Activated naive CD8-positive, alpha-beta T cell treated with anti-CD3 and anti-CD28 coated beads, Interleukin-2, amount 10 ng/mL, durations not matched to agents 7 days and 5 days (primary cell): ENCODE measurements at regions not wholly inside any gene's neighbourhood (a gene's known extent, or its start where the extent isn't known, plus 50 kb on each side); places are given as distances from the start of the nearest gene placed in this dataset.

Experiments
- ATAC-seq: fragments of 150-1000 bp; cut with Tn5 transposase; one replicate; pipeline ENCODE4 v1.10.0; 2021; ENCODE audit warnings: low read depth, moderate library complexity
- POLR2A ChIA-PET: fragments of 350-600 bp; sonication (Branson Sonifier 250); formaldehyde crosslinking; loops from one replicate; lab custom pipeline; 2021; ENCODE audit warnings: antibody characterized with exemption; lab: Charles Lee
- DNase-seq: peaks from one replicate; pipeline ENCODE4 v3.0.0; 2021
- H3K27ac Mint-ChIP-seq: one replicate; pipeline ENCODE4 v1.8.0; 2022; ENCODE audit warnings: mild to moderate bottlenecking, mixed read lengths
- H3K27me3 Mint-ChIP-seq: one replicate; pipeline ENCODE4 v1.8.0; 2022; ENCODE audit warnings: mild to moderate bottlenecking, moderate library complexity, mixed read lengths
- H3K36me3 Mint-ChIP-seq: one replicate; pipeline ENCODE4 v1.8.0; 2021; ENCODE audit warnings: mild to moderate bottlenecking, mixed read lengths
- H3K4me1 Mint-ChIP-seq: one replicate; pipeline ENCODE4 v1.8.0; 2021; ENCODE audit warnings: mixed read lengths
- H3K4me3 Mint-ChIP-seq: one replicate; pipeline ENCODE4 v1.8.0; 2022; ENCODE audit warnings: mild to moderate bottlenecking, moderate library complexity, mixed read lengths
- H3K9me3 Mint-ChIP-seq: one replicate; pipeline ENCODE4 v1.8.0; 2021; ENCODE audit warnings: mixed read lengths

- POLR2A ChIA-PET: no interaction called here
- ATAC-seq: no peak
- no peak for DNase-seq
- H3K27ac Mint-ChIP-seq: no peak overlapping the region
- peaks cover 1% of the 10 kb centered on the region for H3K36me3 Mint-ChIP-seq
- H3K27me3 Mint-ChIP-seq: peaks cover 3% of the 10 kb centered on the region
- H3K4me1 Mint-ChIP-seq: peaks cover 4% of the 10 kb centered on the region
- H3K9me3 Mint-ChIP-seq: no peaks in the 10 kb centered on the region
- no peak overlapping the region for H3K4me3 Mint-ChIP-seq
Observed at GRCh38 chr13:40172878-40173277, 493.6 kb downstream of the FOXO1 start.

GRCh38 chr13:40175639-40176038 is 490.8 kb downstream of the FOXO1 start:
- Mint-ChIP-seq H3K27ac (no peak overlapping the region), H3K27me3 (no peaks in the 10 kb centered on the region), H3K4me3 (no peak overlapping the region), H3K36me3 (peaks cover 6% of the 10 kb centered on the region), H3K9me3 (no peaks in the 10 kb centered on the region), H3K4me1 (peaks cover 14% of the 10 kb centered on the region)
- DNase-seq (no peak), ATAC-seq (no peak)
- POLR2A ChIA-PET: interaction anchor here (3.1 kb wide), 1 partner anchor 11 kb away, joined by 12 read pairs; no protein-coding TSS in a partner anchor

- Mint-ChIP-seq H3K9me3 (no peaks in the 10 kb centered on the region), H3K4me3 (no peak overlapping the region), H3K4me1 (peaks cover 10% of the 10 kb centered on the region), H3K27ac (no peak overlapping the region), H3K27me3 (no peaks in the 10 kb centered on the region), H3K36me3 (peaks cover 6% of the 10 kb centered on the region)
- DNase-seq (no peak), ATAC-seq (no peak)
- POLR2A ChIA-PET: interaction anchor here (3.1 kb wide), 1 partner anchor 11 kb away, joined by 12 read pairs; no protein-coding TSS in a partner anchor
Observed at GRCh38 chr13:40176242-40176641, 490.2 kb downstream of the FOXO1 start.

GRCh38 chr13:40178130-40178529 is 488.3 kb downstream of the FOXO1 start:
- ATAC-seq: peak; percentile 47
- H3K9me3 Mint-ChIP-seq: no peaks in the 10 kb centered on the region
- peaks cover 8% of the 10 kb centered on the region for H3K36me3 Mint-ChIP-seq
- H3K4me1 Mint-ChIP-seq: peaks cover 14% of the 10 kb centered on the region
- H3K4me3 Mint-ChIP-seq: no peak overlapping the region
- H3K27me3 Mint-ChIP-seq: no peaks in the 10 kb centered on the region
- POLR2A ChIA-PET: interaction anchor here (1.4 to 3.1 kb wide), 2 partner anchors 9 to 30 kb away, joined by 3 to 12 read pairs; no protein-coding TSS in a partner anchor
- DNase-seq: no peak
- H3K27ac Mint-ChIP-seq: no peak overlapping the region

- no peak for ATAC-seq
- H3K4me1 Mint-ChIP-seq: peaks cover 16% of the 10 kb centered on the region
- peak overlapping the region; percentile 72 for H3K27ac Mint-ChIP-seq
- H3K9me3 Mint-ChIP-seq: peaks cover 1% of the 10 kb centered on the region
- no peak for DNase-seq
- H3K4me3 Mint-ChIP-seq: no peak overlapping the region
- POLR2A ChIA-PET: interaction anchor here (1.4 kb wide), 1 partner anchor 32 kb away, joined by 3 read pairs; no protein-coding TSS in a partner anchor
- no peaks in the 10 kb centered on the region for H3K27me3 Mint-ChIP-seq
- H3K36me3 Mint-ChIP-seq: peaks cover 17% of the 10 kb centered on the region
Observed at GRCh38 chr13:40179445-40180281, 486.8 kb downstream of the FOXO1 start.

GRCh38 chr13:40180776-40181175 is 485.7 kb downstream of the FOXO1 start:
- ATAC-seq (no peak), DNase-seq (no peak)
- no peak overlapping the region for H3K4me3 Mint-ChIP-seq
- peaks cover 21% of the 10 kb centered on the region for H3K4me1 Mint-ChIP-seq
- POLR2A ChIA-PET: no interaction called here
- peaks cover 22% of the 10 kb centered on the region for H3K36me3 Mint-ChIP-seq
- H3K9me3 Mint-ChIP-seq: peaks cover 1% of the 10 kb centered on the region
- H3K27me3 Mint-ChIP-seq: no peaks in the 10 kb centered on the region
- no peak overlapping the region for H3K27ac Mint-ChIP-seq

- DNase-seq: no peak
- Mint-ChIP-seq H3K27ac (no peak overlapping the region), H3K36me3 (peaks cover 22% of the 10 kb centered on the region), H3K4me3 (no peak overlapping the region), H3K27me3 (no peaks in the 10 kb centered on the region), H3K4me1 (peaks cover 25% of the 10 kb centered on the region), H3K9me3 (peaks cover 1% of the 10 kb centered on the region)
- ATAC-seq: no peak
- POLR2A ChIA-PET: interaction anchor here (0.9 kb wide), 1 partner anchor 8 kb away, joined by 3 read pairs; no protein-coding TSS in a partner anchor
Observed at GRCh38 chr13:40181203-40181845, 485.1 kb downstream of the FOXO1 start.

GRCh38 chr13:40182591-40182990 is 483.9 kb downstream of the FOXO1 start:
- Mint-ChIP-seq H3K27ac (no peak overlapping the region), H3K4me3 (no peak overlapping the region), H3K36me3 (peaks cover 22% of the 10 kb centered on the region), H3K9me3 (peaks cover 1% of the 10 kb centered on the region), H3K4me1 (peaks cover 36% of the 10 kb centered on the region), H3K27me3 (no peaks in the 10 kb centered on the region)
- ATAC-seq (no peak), DNase-seq (no peak)
- POLR2A ChIA-PET: interaction anchor here (1.0 kb wide), 1 partner anchor 15 kb away, joined by 3 read pairs; no protein-coding TSS in a partner anchor

- H3K9me3 Mint-ChIP-seq: peaks cover 1% of the 10 kb centered on the region
- peak overlapping the region; percentile 10 for H3K27ac Mint-ChIP-seq
- peaks cover 17% of the 10 kb centered on the region for H3K36me3 Mint-ChIP-seq
- no peak for ATAC-seq
- no peak for DNase-seq
- H3K27me3 Mint-ChIP-seq: no peaks in the 10 kb centered on the region
- H3K4me1 Mint-ChIP-seq: peaks cover 53% of the 10 kb centered on the region
- POLR2A ChIA-PET: interaction anchor here (0.6 to 1.2 kb wide), 2 partner anchors 16 to 116 kb away, joined by 3 read pairs; no protein-coding TSS in a partner anchor
- no peak overlapping the region for H3K4me3 Mint-ChIP-seq
Observed at GRCh38 chr13:40185414-40185813, 481.0 kb downstream of the FOXO1 start.

GRCh38 chr13:40186041-40186440 is 480.4 kb downstream of the FOXO1 start:
- H3K4me3 Mint-ChIP-seq: peak overlapping the region; percentile 11
- DNase-seq: no peak
- H3K27ac Mint-ChIP-seq: peak overlapping the region; percentile 97
- ATAC-seq: no peak
- POLR2A ChIA-PET: interaction anchor here (1.2 to 2.7 kb wide), 4 partner anchors 9 to 479 kb away, joined by 3 to 26 read pairs (median 12); partner anchors contain the start of gene FOXO1
- H3K36me3 Mint-ChIP-seq: peaks cover 17% of the 10 kb centered on the region
- no peaks in the 10 kb centered on the region for H3K27me3 Mint-ChIP-seq
- peaks cover 60% of the 10 kb centered on the region for H3K4me1 Mint-ChIP-seq
- peaks cover 1% of the 10 kb centered on the region for H3K9me3 Mint-ChIP-seq

GRCh38 chr13:40186626-40187323 is 479.7 kb downstream of the FOXO1 start:
- H3K9me3 Mint-ChIP-seq: peaks cover 1% of the 10 kb centered on the region
- POLR2A ChIA-PET: interaction anchor here (0.5 to 2.7 kb wide), 21 partner anchors 10 to 584 kb away, joined by 3 to 26 read pairs (median 5); partner anchors contain the start of gene FOXO1
- no peaks in the 10 kb centered on the region for H3K27me3 Mint-ChIP-seq
- ATAC-seq (peak; percentile 3), DNase-seq (peak; percentile 72)
- H3K4me1 Mint-ChIP-seq: peaks cover 67% of the 10 kb centered on the region
- H3K4me3 Mint-ChIP-seq: peak overlapping the region; percentile 67
- peak overlapping the region; percentile 97 for H3K27ac Mint-ChIP-seq
- peaks cover 17% of the 10 kb centered on the region for H3K36me3 Mint-ChIP-seq

GRCh38 chr13:40187324-40187795 is 479.1 kb downstream of the FOXO1 start:
- ATAC-seq (peak; percentile 69), DNase-seq (peak; percentile 77)
- Mint-ChIP-seq H3K27me3 (no peaks in the 10 kb centered on the region), H3K4me1 (peaks cover 68% of the 10 kb centered on the region), H3K9me3 (peaks cover 1% of the 10 kb centered on the region), H3K4me3 (peak overlapping the region; percentile 80), H3K36me3 (peaks cover 17% of the 10 kb centered on the region), H3K27ac (peak overlapping the region; percentile 97)
- POLR2A ChIA-PET: interaction anchor here (0.6 to 2.7 kb wide), 20 partner anchors 10 to 583 kb away, joined by 3 to 26 read pairs (median 5); partner anchors contain the start of gene FOXO1
